ENCODE measurements at regions not wholly inside any gene's neighbourhood (a gene's known extent, or its start where the extent isn't known, plus 50 kb on each side); places are given as distances from the start of the nearest gene placed in this dataset.

DNA sequence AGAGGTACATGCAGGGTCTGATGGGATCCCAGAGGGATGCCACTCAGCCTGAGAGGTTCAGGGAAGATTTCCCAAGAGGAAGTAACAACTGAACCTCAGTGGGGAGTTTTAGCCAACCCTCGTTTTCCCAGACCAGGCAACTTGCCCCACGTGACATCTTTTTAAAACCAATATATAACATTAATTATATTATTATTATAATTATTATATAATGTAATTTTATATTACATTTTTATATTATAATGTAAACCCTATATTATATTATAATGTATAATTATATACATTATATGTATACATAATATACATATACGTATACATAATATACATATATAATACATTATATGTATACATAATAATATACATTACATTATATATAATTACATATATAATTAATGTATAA lies 62.8 kb upstream of the WWC1 start:
- no peak overlapping the region for H2AFZ ChIP-seq (ENCODE audit: low read length)
- TF ChIP-seq EZH2 (IDR thresholded peaks at IDR 0.05; ENCODE audit: borderline replicate concordance, low read length), result no peak
- TF ChIP-seq, protein P1, sequence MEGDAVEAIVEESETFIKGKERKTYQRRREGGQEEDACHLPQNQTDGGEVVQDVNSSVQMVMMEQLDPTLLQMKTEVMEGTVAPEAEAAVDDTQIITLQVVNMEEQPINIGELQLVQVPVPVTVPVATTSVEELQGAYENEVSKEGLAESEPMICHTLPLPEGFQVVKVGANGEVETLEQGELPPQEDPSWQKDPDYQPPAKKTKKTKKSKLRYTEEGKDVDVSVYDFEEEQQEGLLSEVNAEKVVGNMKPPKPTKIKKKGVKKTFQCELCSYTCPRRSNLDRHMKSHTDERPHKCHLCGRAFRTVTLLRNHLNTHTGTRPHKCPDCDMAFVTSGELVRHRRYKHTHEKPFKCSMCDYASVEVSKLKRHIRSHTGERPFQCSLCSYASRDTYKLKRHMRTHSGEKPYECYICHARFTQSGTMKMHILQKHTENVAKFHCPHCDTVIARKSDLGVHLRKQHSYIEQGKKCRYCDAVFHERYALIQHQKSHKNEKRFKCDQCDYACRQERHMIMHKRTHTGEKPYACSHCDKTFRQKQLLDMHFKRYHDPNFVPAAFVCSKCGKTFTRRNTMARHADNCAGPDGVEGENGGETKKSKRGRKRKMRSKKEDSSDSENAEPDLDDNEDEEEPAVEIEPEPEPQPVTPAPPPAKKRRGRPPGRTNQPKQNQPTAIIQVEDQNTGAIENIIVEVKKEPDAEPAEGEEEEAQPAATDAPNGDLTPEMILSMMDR (IDR thresholded peaks at IDR 0.05; ENCODE audit: low read length), result no peak
- no peak overlapping the region for H3K4me2 ChIP-seq (ENCODE audit: low read length)

DNA sequence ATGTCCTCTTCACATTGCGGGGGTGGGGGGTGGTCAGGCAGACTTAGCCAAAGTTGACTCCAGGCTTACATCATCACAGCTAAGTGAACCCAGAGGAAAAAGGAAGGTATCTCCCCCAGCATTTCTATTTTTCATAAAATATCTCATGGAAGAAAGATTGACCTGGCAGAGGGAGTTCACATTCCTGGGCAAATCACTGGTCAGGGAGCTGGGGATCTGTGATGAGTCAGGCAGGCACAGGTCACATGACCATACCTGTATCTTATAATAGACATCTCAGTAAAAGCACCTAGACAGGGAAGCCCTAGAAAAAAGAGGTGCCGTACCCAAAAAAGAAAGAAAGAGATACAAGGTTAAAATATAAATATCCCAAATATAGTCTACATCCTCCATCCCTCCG lies 57.3 kb upstream of the WWC1 start:
- Histone ChIP-seq H3K9me3 (ENCODE audit: low read length) (no peaks in the 10 kb centered on the region), H3K79me2 (ENCODE audit: insufficient read depth, low read length) (no peaks in the 10 kb centered on the region), H3K36me3 (ENCODE audit: insufficient read depth, low read length) (no peaks in the 10 kb centered on the region), H3K4me1 (ENCODE audit: insufficient read depth, low read length, severe bottlenecking) (no peaks in the 10 kb centered on the region), H4K20me1 (ENCODE audit: insufficient read depth, low read length) (no peaks in the 10 kb centered on the region), H3K4me3 (ENCODE audit: low read depth, low read length, poor library complexity, severe bottlenecking) (no peak overlapping the region), H3K27ac (ENCODE audit: low read depth, low read length, poor library complexity, severe bottlenecking) (no peak overlapping the region), H3K9ac (ENCODE audit: low read length) (no peak overlapping the region), H3K9me2 (ENCODE audit: low read depth, low read length) (no peaks in the 10 kb centered on the region), H3F3A (ENCODE audit: insufficient read depth, low read length) (no peaks in the 10 kb centered on the region), H3K27me3 (ENCODE audit: insufficient read depth, low read length) (no peaks in the 10 kb centered on the region; the same call in 1 of the 2 replicates), H3K4me2 (ENCODE audit: low read length) (no peak overlapping the region), H2AFZ (ENCODE audit: low read length) (no peak overlapping the region)
- no peak for TF ChIP-seq EZH2 (IDR thresholded peaks at IDR 0.05; ENCODE audit: borderline replicate concordance, low read length)
- TF ChIP-seq, protein P1 (IDR thresholded peaks at IDR 0.05; ENCODE audit: low read length), result no peak

More for the DNA sequence above, 62.8 kb upstream of the WWC1 start:
- Histone ChIP-seq H3K4me3 (ENCODE audit: low read depth, low read length, poor library complexity, severe bottlenecking) (no peak overlapping the region), H3K9me2 (ENCODE audit: low read depth, low read length) (no peaks in the 10 kb centered on the region), H3K9ac (ENCODE audit: low read length) (no peak overlapping the region), H4K20me1 (ENCODE audit: insufficient read depth, low read length) (no peaks in the 10 kb centered on the region), H3K36me3 (ENCODE audit: insufficient read depth, low read length) (no peaks in the 10 kb centered on the region), H3K9me3 (ENCODE audit: low read length) (no peaks in the 10 kb centered on the region), H3K27ac (ENCODE audit: low read depth, low read length, poor library complexity, severe bottlenecking) (no peak overlapping the region), H3F3A (ENCODE audit: insufficient read depth, low read length) (no peaks in the 10 kb centered on the region), H3K79me2 (ENCODE audit: insufficient read depth, low read length) (no peaks in the 10 kb centered on the region), H3K4me1 (ENCODE audit: insufficient read depth, low read length, severe bottlenecking) (no peaks in the 10 kb centered on the region), H3K27me3 (ENCODE audit: insufficient read depth, low read length) (no peaks in the 10 kb centered on the region; the same call in 1 of the 2 replicates)

DNA sequence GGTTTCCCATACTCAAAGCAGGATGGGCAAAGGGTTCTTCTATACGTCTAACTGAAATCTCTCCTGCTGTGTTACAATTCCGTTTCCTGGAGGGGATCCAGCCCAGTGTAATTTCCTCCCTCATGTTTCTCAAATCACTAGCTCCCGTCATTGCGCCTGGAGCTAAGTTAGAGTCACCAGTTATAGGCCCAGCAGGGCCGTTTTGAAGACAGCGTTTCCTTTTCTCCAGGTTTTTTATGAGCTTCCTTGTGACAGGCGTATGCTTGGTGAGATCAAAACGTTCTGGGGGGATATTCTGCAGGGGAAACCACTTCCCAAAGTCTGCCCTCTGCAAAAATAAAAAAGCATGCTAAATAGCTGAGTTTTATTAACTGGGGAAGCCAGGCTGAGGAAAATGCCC lies 53.0 kb upstream of the WWC1 start:
- Histone ChIP-seq H2AFZ (ENCODE audit: low read length) (no peak overlapping the region), H3K9me2 (ENCODE audit: low read depth, low read length) (no peaks in the 10 kb centered on the region), H3K9ac (ENCODE audit: low read length) (no peak overlapping the region), H4K20me1 (ENCODE audit: insufficient read depth, low read length) (no peaks in the 10 kb centered on the region), H3F3A (ENCODE audit: insufficient read depth, low read length) (no peaks in the 10 kb centered on the region), H3K36me3 (ENCODE audit: insufficient read depth, low read length) (no peaks in the 10 kb centered on the region), H3K4me1 (ENCODE audit: insufficient read depth, low read length, severe bottlenecking) (no peaks in the 10 kb centered on the region), H3K27ac (ENCODE audit: low read depth, low read length, poor library complexity, severe bottlenecking) (no peak overlapping the region), H3K9me3 (ENCODE audit: low read length) (no peaks in the 10 kb centered on the region), H3K4me3 (ENCODE audit: low read depth, low read length, poor library complexity, severe bottlenecking) (no peak overlapping the region), H3K79me2 (ENCODE audit: insufficient read depth, low read length) (no peaks in the 10 kb centered on the region), H3K27me3 (ENCODE audit: insufficient read depth, low read length) (no peaks in the 10 kb centered on the region), H3K4me2 (ENCODE audit: low read length) (no peak overlapping the region)
- no peak for TF ChIP-seq EZH2 (IDR thresholded peaks at IDR 0.05; ENCODE audit: borderline replicate concordance, low read length)
- TF ChIP-seq, protein P1 (IDR thresholded peaks at IDR 0.05; ENCODE audit: low read length), result no peak
